MM.1S (cell line): ENCODE measurements at regions not wholly inside any gene's neighbourhood (a gene's known extent, or its start where the extent isn't known, plus 50 kb on each side); places are given as distances from the start of the nearest gene placed in this dataset.

ENCODE experiments used
- DNase-seq: peaks from one replicate; pipeline ENCODE4 v3.0.0-alpha.2; 2015
- H2AFZ ChIP-seq: fragments of 300-600 bp; sonication (generic); 2 replicates; pipeline ENCODE4 v1.6.0; 2016; ENCODE audit warnings: antibody characterized with exemption, low read length
- H3F3A ChIP-seq: fragments of 300-600 bp; sonication (generic); 2 replicates; pipeline ENCODE4 v1.6.1; 2016; ENCODE audit warnings: mild to moderate bottlenecking, antibody characterized with exemption, low read length, moderate library complexity, mixed read lengths; ENCODE audit not compliant: insufficient read depth
- H3K27ac ChIP-seq: fragments of 300-600 bp; sonication (generic); 2 replicates; pipeline ENCODE4 v1.5.1; 2016; ENCODE audit warnings: mild to moderate bottlenecking, low read length
- H3K27me3 ChIP-seq: fragments of 300-600 bp; sonication (generic); replicated peaks from 2 replicates; pipeline ENCODE4 v1.6.0; 2016; ENCODE audit warnings: low read length; ENCODE audit not compliant: insufficient read depth
- H3K36me3 ChIP-seq: fragments of 300-600 bp; sonication (generic); replicated peaks from 2 replicates; pipeline ENCODE4 v1.6.1; 2016; ENCODE audit warnings: mild to moderate bottlenecking, low read length, mixed read lengths; ENCODE audit not compliant: insufficient read depth
- H3K4me1 ChIP-seq: fragments of 300-600 bp; sonication (generic); 2 replicates; pipeline ENCODE4 v1.6.1; 2016; ENCODE audit warnings: low read length, mixed read lengths
- H3K4me2 ChIP-seq: fragments of 300-600 bp; sonication (generic); 2 replicates; pipeline ENCODE4 v1.6.0; 2016; ENCODE audit warnings: low read depth, low read length
- H3K4me3 ChIP-seq: fragments of 300-600 bp; sonication (generic); 2 replicates; pipeline ENCODE4 v1.5.1; 2016; ENCODE audit warnings: low read length, mixed read lengths
- H3K79me2 ChIP-seq: fragments of 300-600 bp; sonication (generic); 2 replicates; pipeline ENCODE4 v1.6.1; 2016; ENCODE audit warnings: mixed run types, low read length, mixed read lengths
- H3K9ac ChIP-seq: fragments of 300-600 bp; sonication (generic); 2 replicates; pipeline ENCODE4 v1.6.1; 2016; ENCODE audit warnings: low read length, mixed read lengths
- H3K9me2 ChIP-seq: fragments of 300-600 bp; sonication (generic); replicated peaks from 2 replicates; pipeline ENCODE4 v1.6.1; 2016; ENCODE audit warnings: mild to moderate bottlenecking, low read length, mixed read lengths; ENCODE audit not compliant: insufficient read depth
- H3K9me3 ChIP-seq: fragments of 300-600 bp; sonication (generic); replicated peaks from 2 replicates; pipeline ENCODE4 v1.6.1; 2016; ENCODE audit warnings: mild to moderate bottlenecking, low read length, mixed read lengths; ENCODE audit not compliant: insufficient read depth
- H4K20me1 ChIP-seq: fragments of 300-600 bp; sonication (generic); 2 replicates; pipeline ENCODE4 v1.6.1; 2016; ENCODE audit warnings: mild to moderate bottlenecking, low read length, moderate library complexity, mixed read lengths; ENCODE audit not compliant: insufficient read depth
- CTCF ChIP-seq: fragments of 300-600 bp; sonication (generic); IDR thresholded peaks from 2 replicates; pipeline ENCODE4 v1.5.1; 2016; ENCODE audit warnings: antibody characterized with exemption, low read length, mixed read lengths
- EZH2 ChIP-seq: fragments of 300-600 bp; sonication (generic); optimal IDR thresholded peaks from 2 replicates; pipeline ENCODE3; 2017; ENCODE audit warnings: low read depth, mild to moderate bottlenecking, antibody characterized with exemption, low read length, mixed read lengths
- EZH2phosphoT487 ChIP-seq: fragments of 300-600 bp; sonication (generic); IDR thresholded peaks from 2 replicates; pipeline ENCODE4 v1.6.1; 2018; ENCODE audit warnings: antibody characterized with exemption, low read length

GRCh38 chr2:9076210-9076609 is 72.7 kb upstream of the MBOAT2 start:
- Histone ChIP-seq H3K9me3 (no peaks in the 10 kb centered on the region), H3K9me2 (no peaks in the 10 kb centered on the region), H3K36me3 (no peaks in the 10 kb centered on the region), H4K20me1 (no peaks in the 10 kb centered on the region), H3K4me3 (no peak overlapping the region), H2AFZ (no peak overlapping the region), H3K27me3 (no peaks in the 10 kb centered on the region), H3K9ac (no peak overlapping the region), H3K27ac (no peak overlapping the region), H3K79me2 (no peaks in the 10 kb centered on the region), H3K4me2 (no peak overlapping the region), H3K4me1 (no peaks in the 10 kb centered on the region), H3F3A (no peaks in the 10 kb centered on the region)
- no peak for DNase-seq
- TF ChIP-seq EZH2phosphoT487 (no peak), EZH2 (no peak), CTCF (no peak)

- no peak for TF ChIP-seq EZH2
- TF ChIP-seq EZH2phosphoT487 = no peak
- no peak for TF ChIP-seq CTCF
- H3K9me2 ChIP-seq = no peaks in the 10 kb centered on the region
- H3K4me1 ChIP-seq = no peaks in the 10 kb centered on the region
- no peaks in the 10 kb centered on the region for H3K27me3 ChIP-seq
- H3K9ac ChIP-seq = no peak overlapping the region
- H3K36me3 ChIP-seq = no peaks in the 10 kb centered on the region
- no peak overlapping the region for H3K27ac ChIP-seq
- no peaks in the 10 kb centered on the region for H3F3A ChIP-seq
- H4K20me1 ChIP-seq = no peaks in the 10 kb centered on the region
- no peak overlapping the region for H3K4me3 ChIP-seq
- no peak for DNase-seq
- H3K79me2 ChIP-seq = no peaks in the 10 kb centered on the region
- H3K9me3 ChIP-seq = no peaks in the 10 kb centered on the region
- H2AFZ ChIP-seq = no peak overlapping the region
- no peak overlapping the region for H3K4me2 ChIP-seq
Observed at GRCh38 chr2:9074930-9075329, 71.4 kb upstream of the MBOAT2 start.

- Histone ChIP-seq H3K4me2 (no peak overlapping the region), H3K9ac (no peak overlapping the region), H3K79me2 (no peaks in the 10 kb centered on the region), H3K27me3 (no peaks in the 10 kb centered on the region), H3K9me3 (no peaks in the 10 kb centered on the region), H4K20me1 (no peaks in the 10 kb centered on the region), H3K4me3 (no peak overlapping the region), H3K9me2 (no peaks in the 10 kb centered on the region), H2AFZ (no peak overlapping the region), H3K4me1 (no peaks in the 10 kb centered on the region), H3K36me3 (no peaks in the 10 kb centered on the region), H3F3A (no peaks in the 10 kb centered on the region), H3K27ac (no peak overlapping the region)
- DNase-seq = no peak
- TF ChIP-seq EZH2 (no peak), EZH2phosphoT487 (no peak), CTCF (no peak)
Observed at GRCh38 chr2:9071584-9072124, 68.2 kb upstream of the MBOAT2 start.

GRCh38 chr2:9071032-9071431 is 67.5 kb upstream of the MBOAT2 start:
- no peaks in the 10 kb centered on the region for H3K36me3 ChIP-seq
- H3K4me2 ChIP-seq = no peak overlapping the region

More at GRCh38 chr2:9071032-9071431, 67.5 kb upstream of the MBOAT2 start:
- Histone ChIP-seq H3K79me2 (no peaks in the 10 kb centered on the region), H3K4me1 (no peaks in the 10 kb centered on the region), H3K27me3 (no peaks in the 10 kb centered on the region), H4K20me1 (no peaks in the 10 kb centered on the region), H3K4me3 (no peak overlapping the region), H3K9me2 (no peaks in the 10 kb centered on the region), H3F3A (no peaks in the 10 kb centered on the region), H2AFZ (no peak overlapping the region), H3K9me3 (no peaks in the 10 kb centered on the region), H3K27ac (no peak overlapping the region), H3K9ac (no peak overlapping the region)
- DNase-seq = no peak
- TF ChIP-seq CTCF (no peak), EZH2phosphoT487 (no peak), EZH2 (no peak)
